Tibial artery (tissue), 4 donors: ENCODE measurements at regions not wholly inside any gene's neighbourhood (a gene's known extent, or its start where the extent isn't known, plus 50 kb on each side); places are given as distances from the start of the nearest gene placed in this dataset.

Experiments
- DNase-seq, 2 donors: peaks; one replicate each; pipeline ENCODE4 v3.0.0-alpha.2; 2019
- H3K27ac ChIP-seq, 2 donors: fragments of 200-600 bp; sonication (generic) in 1 of 2; 1 replicate in 1 of 2; 2 replicates in 1 of 2; pipeline ENCODE4 v1.5.1; 2018 to 2019; ENCODE audit warnings: mild to moderate bottlenecking in 1 of 2
- H3K27me3 ChIP-seq, 2 donors: fragments of 200-600 bp; sonication (generic) in 1 of 2; one replicate each; pipeline versions ENCODE4 v1.5.1 to v1.6.0; 2016 to 2019
- H3K36me3 ChIP-seq, 3 donors: fragments of 200-600 bp; sonication (generic) in 2 of 3; one replicate each; pipeline ENCODE4 v1.5.1; 2016 to 2019; ENCODE audit warnings: mild to moderate bottlenecking in 2 of 3
- H3K4me1 ChIP-seq, 4 donors: fragments of 200-600 bp; sonication (generic) in 2 of 4; 1 replicate in 3 of 4; 2 replicates in 1 of 4; pipeline ENCODE4 v1.5.1; 2016 to 2019
- H3K4me3 ChIP-seq, 2 donors: fragments of 200-600 bp; sonication (generic) in 1 of 2; 1 replicate in 1 of 2; 2 replicates in 1 of 2; pipeline ENCODE4 v1.5.1; 2018 to 2019; ENCODE audit warnings: mild to moderate bottlenecking in 2 of 2
- H3K9me3 ChIP-seq, 3 donors: fragments of 200-600 bp; sonication (generic) in 1 of 3; one replicate each; pipeline ENCODE4 v1.5.1; 2016 to 2019
- intact Hi-C: fragments of 100-400 bp; cut with DNase I; formaldehyde crosslinking; loops from one replicate; pipeline ENCODE4 v1.15.0; 2023; ENCODE audit warnings: low total_unique reads
- TF ChIP-seq, protein P1 (sequence below), 2 experiments: fragments of 200-600 bp in 1 of 2; fragments of 450-650 bp in 1 of 2; IDR thresholded peaks; one replicate each; pipeline ENCODE4 v1.5.1; 2017 to 2019; ENCODE audit warnings: antibody characterized with exemption in 2 of 2, mild to moderate bottlenecking in 1 of 2, moderate library complexity in 1 of 2

- DNase-seq = no peak
- Histone ChIP-seq H3K9me3 (no peaks in the 10 kb centered on the region), H3K36me3 (no peaks in the 10 kb centered on the region), H3K27ac (no peak overlapping the region), H3K27me3 (no peaks in the 10 kb centered on the region), H3K4me3 (no peak overlapping the region), H3K4me1 (no peaks in the 10 kb centered on the region)
- intact Hi-C loops = no loop called here
- TF ChIP-seq, protein P1, sequence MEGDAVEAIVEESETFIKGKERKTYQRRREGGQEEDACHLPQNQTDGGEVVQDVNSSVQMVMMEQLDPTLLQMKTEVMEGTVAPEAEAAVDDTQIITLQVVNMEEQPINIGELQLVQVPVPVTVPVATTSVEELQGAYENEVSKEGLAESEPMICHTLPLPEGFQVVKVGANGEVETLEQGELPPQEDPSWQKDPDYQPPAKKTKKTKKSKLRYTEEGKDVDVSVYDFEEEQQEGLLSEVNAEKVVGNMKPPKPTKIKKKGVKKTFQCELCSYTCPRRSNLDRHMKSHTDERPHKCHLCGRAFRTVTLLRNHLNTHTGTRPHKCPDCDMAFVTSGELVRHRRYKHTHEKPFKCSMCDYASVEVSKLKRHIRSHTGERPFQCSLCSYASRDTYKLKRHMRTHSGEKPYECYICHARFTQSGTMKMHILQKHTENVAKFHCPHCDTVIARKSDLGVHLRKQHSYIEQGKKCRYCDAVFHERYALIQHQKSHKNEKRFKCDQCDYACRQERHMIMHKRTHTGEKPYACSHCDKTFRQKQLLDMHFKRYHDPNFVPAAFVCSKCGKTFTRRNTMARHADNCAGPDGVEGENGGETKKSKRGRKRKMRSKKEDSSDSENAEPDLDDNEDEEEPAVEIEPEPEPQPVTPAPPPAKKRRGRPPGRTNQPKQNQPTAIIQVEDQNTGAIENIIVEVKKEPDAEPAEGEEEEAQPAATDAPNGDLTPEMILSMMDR (IDR thresholded peaks at IDR 0.05) = no peak
These were observed 242.7 kb downstream of the CLIC5 start for GRCh38 chr6:45772886-45773495.

- H3K36me3 ChIP-seq = no peaks in the 10 kb centered on the region
- H3K9me3 ChIP-seq = no peaks in the 10 kb centered on the region
- H3K4me1 ChIP-seq = no peaks in the 10 kb centered on the region
- no peaks in the 10 kb centered on the region for H3K27me3 ChIP-seq
- no peak for DNase-seq
- H3K27ac ChIP-seq = no peak overlapping the region
- no peak overlapping the region for H3K4me3 ChIP-seq
- intact Hi-C loops = no loop called here
- TF ChIP-seq, protein P1 (IDR thresholded peaks at IDR 0.05) = no peak
These were observed 243.6 kb downstream of the CLIC5 start for GRCh38 chr6:45772051-45772450.

DNA sequence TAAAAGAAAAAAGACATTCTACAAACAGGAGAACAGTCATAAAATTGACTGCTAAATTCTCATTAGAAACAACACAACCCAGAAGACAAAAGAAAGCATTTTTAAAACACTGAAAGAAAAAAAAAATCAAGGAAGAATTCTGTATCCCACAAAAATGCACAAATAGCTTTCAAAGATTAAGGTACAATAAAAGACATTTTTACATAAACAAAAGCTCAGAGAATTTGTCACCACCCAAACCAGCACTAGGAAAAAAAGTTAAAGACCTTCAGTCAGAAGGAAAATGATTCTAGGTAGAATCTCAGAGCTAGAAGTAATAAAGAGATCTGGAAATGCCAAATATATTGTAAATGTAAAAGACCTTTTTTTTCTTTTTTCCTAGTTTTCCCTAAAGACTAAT is 252.4 kb downstream of the CLIC5 start:
- Histone ChIP-seq H3K4me3 (no peak overlapping the region), H3K36me3 (no peaks in the 10 kb centered on the region), H3K9me3 (no peaks in the 10 kb centered on the region), H3K4me1 (no peaks in the 10 kb centered on the region), H3K27ac (no peak overlapping the region), H3K27me3 (no peaks in the 10 kb centered on the region)
- intact Hi-C loops = no loop called here
- DNase-seq = no peak
- TF ChIP-seq, protein P1 (IDR thresholded peaks at IDR 0.05) = no peak

DNA sequence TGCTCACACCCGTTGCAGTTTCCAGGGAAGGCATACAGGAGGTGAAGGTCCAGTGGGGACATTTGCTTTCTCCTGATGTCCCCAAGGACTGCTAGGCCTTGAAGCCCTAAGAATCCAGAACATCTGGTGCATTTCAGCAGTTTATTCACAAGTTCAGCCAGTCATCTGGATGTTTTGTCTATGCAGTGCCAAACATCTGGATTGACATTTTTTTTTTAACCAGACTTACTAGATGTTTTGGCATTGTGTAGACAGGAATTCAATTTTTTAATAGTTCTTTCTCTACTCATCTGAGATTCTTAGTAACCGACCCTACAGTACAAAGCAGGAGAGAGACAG is 256.2 kb downstream of the CLIC5 start:
- H3K9me3 ChIP-seq = no peaks in the 10 kb centered on the region
- H3K27ac ChIP-seq = no peak overlapping the region
- H3K27me3 ChIP-seq = no peaks in the 10 kb centered on the region
- intact Hi-C loops = no loop called here
- H3K4me1 ChIP-seq = no peaks in the 10 kb centered on the region
- no peaks in the 10 kb centered on the region for H3K36me3 ChIP-seq
- DNase-seq = no peak
- H3K4me3 ChIP-seq = no peak overlapping the region
- TF ChIP-seq, protein P1 (IDR thresholded peaks at IDR 0.05) = no peak

DNA sequence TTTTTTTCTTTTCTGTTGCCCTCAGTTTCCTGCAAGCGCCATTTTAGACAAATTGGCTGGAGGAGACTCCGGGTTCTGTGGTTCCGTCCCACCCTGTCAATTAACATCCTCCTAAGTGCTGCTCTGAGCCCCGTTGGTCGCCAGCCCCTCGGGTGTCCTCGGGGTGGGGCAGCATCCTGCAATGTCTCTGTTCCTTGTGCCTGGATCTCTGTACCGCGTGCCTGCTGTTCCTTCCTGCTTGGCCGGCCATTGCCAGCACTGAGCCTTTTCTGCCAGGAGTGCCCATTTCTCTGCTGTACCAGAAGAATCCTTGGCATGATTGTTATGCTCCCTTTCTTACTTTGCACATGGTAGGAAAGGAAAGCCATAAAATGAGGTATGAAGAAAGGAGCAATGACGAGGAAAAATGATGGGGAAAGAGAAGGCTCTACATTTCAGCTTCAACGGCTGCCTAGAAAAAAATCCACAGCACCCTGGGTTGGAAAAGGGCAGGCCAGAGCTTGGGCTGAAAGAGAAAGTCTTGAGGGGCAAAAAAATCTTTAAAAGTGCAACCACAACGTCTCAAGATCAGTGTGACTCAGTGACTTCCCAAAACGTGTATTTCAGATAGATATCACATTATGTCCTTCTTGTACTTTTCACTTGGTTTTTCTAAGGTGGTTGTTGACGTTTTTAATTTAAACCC is 256.7 kb downstream of the CLIC5 start:
- no peak for DNase-seq
- H3K36me3 ChIP-seq = no peaks in the 10 kb centered on the region
- intact Hi-C loops = no loop called here
- no peaks in the 10 kb centered on the region for H3K9me3 ChIP-seq
- H3K27me3 ChIP-seq = no peaks in the 10 kb centered on the region
- no peaks in the 10 kb centered on the region for H3K4me1 ChIP-seq
- TF ChIP-seq, protein P1 (IDR thresholded peaks at IDR 0.05) = no peak
- H3K27ac ChIP-seq = no peak overlapping the region
- H3K4me3 ChIP-seq = no peak overlapping the region
